IMR-90 (cell line): ENCODE measurements at regions not wholly inside any gene's neighbourhood (a gene's known extent, or its start where the extent isn't known, plus 50 kb on each side); places are given as distances from the start of the nearest gene placed in this dataset.

Experiments used
- ATAC-seq: fragments of 200-7000 bp; cut with Tn5 transposase; 2 replicates; pipeline ENCODE4 v1.9.1; 2020; ENCODE audit warnings: low read depth, mild to moderate bottlenecking, moderate library complexity
- BruUV-seq: library from RNA; stranded (reverse); fragments of 400-500 nt; replicated peaks from 2 replicates; lab custom pipeline; 2021; lab: Mats Ljungman, UMichigan
- CTCF ChIA-PET: fragments of 300-600 bp; formaldehyde crosslinking; extraction: SDS; loops from one replicate; lab custom pipeline; 2021; ENCODE audit warnings: antibody characterized with exemption; lab: Yijun Ruan, JAX
- POLR2A ChIA-PET: fragments of 300-600 bp; sonication (Branson Sonifier 250); formaldehyde crosslinking; loops from one replicate; lab custom pipeline; 2022; ENCODE audit warnings: antibody characterized with exemption; ENCODE audit not compliant: unreplicated experiment; lab: Charles Lee
- DNase-seq: peaks from one replicate; pipeline ENCODE4 v3.0.0; 2013
- H2AFZ ChIP-seq: replicated peaks from 2 replicates; pipeline ENCODE3; 2013; ENCODE audit warnings: low read length, mild to moderate bottlenecking; ENCODE audit not compliant: poor library complexity
- H2AK5ac ChIP-seq: 2 replicates; pipeline ENCODE4 v1.6.1; 2013; ENCODE audit warnings: low read depth, low read length, inconsistent platforms
- H2AK9ac ChIP-seq: replicated peaks from 2 replicates; pipeline ENCODE3; 2013; ENCODE audit warnings: mild to moderate bottlenecking, low read depth, low read length, moderate library complexity; ENCODE audit not compliant: poor library complexity
- H2BK120ac ChIP-seq: 2 replicates; pipeline ENCODE4 v1.6.1; 2013; ENCODE audit warnings: low read depth, low read length, inconsistent platforms
- H2BK15ac ChIP-seq: 3 replicates; pipeline ENCODE4 v1.6.1; 2013; ENCODE audit warnings: low read depth, low read length, inconsistent platforms
- H2BK20ac ChIP-seq: 2 replicates; pipeline ENCODE4 v1.6.1; 2013; ENCODE audit warnings: low read depth, mild to moderate bottlenecking, inconsistent platforms, low read length, moderate library complexity
- H2BK5ac ChIP-seq: 2 replicates; pipeline ENCODE4 v1.6.1; 2013; ENCODE audit warnings: mild to moderate bottlenecking, low read depth, low read length, inconsistent platforms; ENCODE audit not compliant: poor library complexity, severe bottlenecking
- H3K14ac ChIP-seq: replicated peaks from 2 replicates; pipeline ENCODE4 v1.6.1; 2013; ENCODE audit warnings: low read depth, low read length, inconsistent platforms
- H3K18ac ChIP-seq: 2 replicates; pipeline ENCODE4 v1.6.1; 2013; ENCODE audit warnings: low read depth, low read length, control low read depth
- H3K23ac ChIP-seq: 2 replicates; pipeline ENCODE4 v1.6.1; 2013; ENCODE audit warnings: low read depth, low read length, inconsistent platforms
- H3K27ac ChIP-seq: 2 replicates; pipeline ENCODE4 v1.5.1; 2013; ENCODE audit warnings: mild to moderate bottlenecking, control low read depth, low read length; ENCODE audit not compliant: insufficient read depth
- H3K27me3 ChIP-seq: 2 replicates; pipeline ENCODE4 v1.6.1; 2013; ENCODE audit warnings: low read length; ENCODE audit not compliant: control insufficient read depth, insufficient read depth
- H3K36me3 ChIP-seq: 2 replicates; pipeline ENCODE4 v1.6.1; 2013; ENCODE audit warnings: low read length, mixed read lengths; ENCODE audit not compliant: control insufficient read depth, insufficient read depth
- H3K4ac ChIP-seq: 2 replicates; pipeline ENCODE4 v1.6.1; 2013; ENCODE audit warnings: low read depth, low read length, inconsistent platforms
- H3K4me1 ChIP-seq: 2 replicates; pipeline ENCODE4 v1.6.1; 2013; ENCODE audit warnings: low read length, mixed read lengths; ENCODE audit not compliant: control insufficient read depth, insufficient read depth
- H3K4me2 ChIP-seq: 2 replicates; pipeline ENCODE4 v1.6.1; 2013; ENCODE audit warnings: low read depth, mild to moderate bottlenecking, control low read depth, low read length, moderate library complexity
- H3K4me3 ChIP-seq: 2 replicates; pipeline ENCODE4 v1.5.1; 2013; ENCODE audit warnings: low read depth, mild to moderate bottlenecking, control low read depth, low read length, moderate library complexity; ENCODE audit not compliant: insufficient read depth
- H3K56ac ChIP-seq: 2 replicates; pipeline ENCODE4 v1.6.1; 2013; ENCODE audit warnings: low read length, inconsistent platforms; ENCODE audit not compliant: insufficient read depth; ENCODE audit errors: extremely low read depth
- H3K79me1 ChIP-seq, 2 experiments: 2 replicates each; pipeline ENCODE4 v1.6.1; 2013; ENCODE audit warnings: low read length in 2 of 2, inconsistent platforms in 1 of 2, low read depth in 1 of 2
- H3K9ac ChIP-seq: 2 replicates; pipeline ENCODE4 v1.6.1; 2013; ENCODE audit warnings: low read depth, low read length, control low read depth
- H3K9me1 ChIP-seq: 2 replicates; pipeline ENCODE4 v1.6.1; 2013; ENCODE audit warnings: low read length, inconsistent platforms; ENCODE audit not compliant: insufficient read depth
- H3K9me3 ChIP-seq: 2 replicates; pipeline ENCODE4 v1.6.1; 2013; ENCODE audit warnings: low read length; ENCODE audit not compliant: control insufficient read depth, insufficient read depth
- H4K20me1 ChIP-seq: 2 replicates; pipeline ENCODE4 v1.6.1; 2013; ENCODE audit warnings: low read length, inconsistent platforms; ENCODE audit not compliant: insufficient read depth
- H4K5ac ChIP-seq: 2 replicates; pipeline ENCODE4 v1.6.1; 2013; ENCODE audit warnings: mild to moderate bottlenecking, low read depth, low read length, control low read depth
- H4K8ac ChIP-seq, 2 experiments: 2 replicates each; pipeline ENCODE4 v1.6.1; 2013; ENCODE audit warnings: low read depth in 2 of 2, low read length in 2 of 2, control low read depth in 1 of 2, inconsistent platforms in 1 of 2
- H4K91ac ChIP-seq: 2 replicates; pipeline ENCODE4 v1.6.1; 2013; ENCODE audit warnings: low read depth, low read length, inconsistent platforms; ENCODE audit not compliant: insufficient read depth
- FOS ChIP-seq: fragments of 150-350 bp; IDR thresholded peaks from 2 replicates; pipeline ENCODE4 v1.6.1; 2016; ENCODE audit warnings: low read depth, low read length
- MXI1 ChIP-seq: IDR thresholded peaks from 2 replicates; pipeline ENCODE4 v1.6.1; 2012; ENCODE audit warnings: low read depth, mild to moderate bottlenecking, low read length, moderate library complexity, borderline replicate concordance
- NFE2L2 ChIP-seq: fragments of 150-350 bp; IDR thresholded peaks from 2 replicates; pipeline ENCODE4 v1.6.1; 2016; ENCODE audit warnings: low read depth, mild to moderate bottlenecking, low read length
- POLR2A ChIP-seq: IDR thresholded peaks from 2 replicates; pipeline ENCODE4 v1.6.1; 2012; ENCODE audit warnings: mild to moderate bottlenecking, low read depth, low read length
- RAD21 ChIP-seq: IDR thresholded peaks from 2 replicates; pipeline ENCODE4 v1.6.1; 2012; ENCODE audit warnings: low read length, improper control_type of control experiment
- RCOR1 ChIP-seq: IDR thresholded peaks from 2 replicates; pipeline ENCODE4 v1.6.1; 2012; ENCODE audit warnings: mild to moderate bottlenecking, low read length, improper control_type of control experiment; ENCODE audit not compliant: insufficient replicate concordance
- WGBS, 2 experiments: methylation state at CpG; one replicate each; pipeline versions ENCODE4 v1.1.5 to v1.1.7; 2013; ENCODE audit warnings: missing lambda C conversion rate in 2 of 2; ENCODE audit not compliant: insufficient read length in 1 of 2; ENCODE audit errors: extremely low coverage in 2 of 2; 5-methylcytosine and 5-hydroxymethylcytosine counted together
- dilution Hi-C: fragments of 300-500 bp; cut with HindIII; formaldehyde crosslinking; loops from one replicate; pipeline ENCODE4 v1.14.3; 2018; ENCODE audit warnings: low sequenced_read_pairs; ENCODE audit not compliant: unreplicated experiment
- in situ Hi-C: fragments of 300-500 bp; cut with MboI; formaldehyde crosslinking; loops from 3 replicates; pipeline ENCODE4 v1.14.3; 2019; ENCODE audit warnings: low sequenced_read_pairs, inconsistent platforms, mixed read lengths
- intact Hi-C: fragments of 100-400 bp; cut with micrococcal nuclease; formaldehyde crosslinking; loops from 2 replicates; pipeline ENCODE4 v1.10.0; 2022
- TF ChIP-seq, protein P1 (sequence below): fragments of 150-350 bp; IDR thresholded peaks from 2 replicates; pipeline ENCODE4 v1.6.1; 2016; ENCODE audit warnings: low read depth, mild to moderate bottlenecking, low read length, moderate library complexity, borderline replicate concordance

DNA sequence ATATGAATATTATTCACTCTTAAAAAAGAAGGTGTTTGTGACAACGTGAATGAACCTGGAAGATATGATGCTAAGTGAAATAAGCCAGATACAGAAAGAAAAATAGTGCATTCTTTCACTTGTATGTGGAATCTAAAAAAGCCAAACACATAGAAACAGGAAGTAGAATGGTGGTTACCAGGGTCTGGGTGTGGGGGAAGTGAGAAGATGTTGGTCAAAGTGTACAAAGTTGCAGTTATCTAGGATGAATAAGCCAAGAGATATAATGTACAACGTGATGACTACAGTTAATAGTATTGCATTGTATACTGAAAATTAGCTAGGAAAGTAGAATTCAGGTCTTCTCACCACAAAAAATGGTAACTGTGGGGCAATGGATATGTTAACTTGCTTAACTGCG lies 151.1 kb upstream of the HCRTR2 start:
- Histone ChIP-seq H4K8ac (no peak overlapping the region), H3K56ac (no peak overlapping the region), H3K9ac (no peak overlapping the region), H3K79me1 (no peaks in the 10 kb centered on the region), H2AK9ac (no peak overlapping the region), H3K9me1 (no peaks in the 10 kb centered on the region), H3K27me3 (no peaks in the 10 kb centered on the region), H3K4ac (no peak overlapping the region), H2BK20ac (no peak overlapping the region), H3K23ac (no peak overlapping the region), H4K5ac (no peak overlapping the region; the same call in 1 of the 2 replicates), H2AK5ac (no peak overlapping the region), H3K36me3 (no peaks in the 10 kb centered on the region), H2BK120ac (no peak overlapping the region), H3K27ac (no peak overlapping the region), H4K91ac (no peak overlapping the region), H3K4me1 (no peaks in the 10 kb centered on the region; the same call in 1 of the 2 replicates), H3K4me2 (no peak overlapping the region), H4K20me1 (no peaks in the 10 kb centered on the region), H3K4me3 (no peak overlapping the region), H3K9me3 (no peaks in the 10 kb centered on the region), H3K14ac (no peak overlapping the region), H3K18ac (no peak overlapping the region), H2BK5ac (no peak overlapping the region), H2AFZ (no peak overlapping the region), H2BK15ac (no peak overlapping the region)
- intact Hi-C loops (no loop called here), dilution Hi-C loops (no loop called here), in situ Hi-C loops (no loop called here)
- no TSS peak for BruUV-seq
- DNase-seq (no peak), ATAC-seq (0 out of 2 replicates have a peak, but pooled peaks have one; percentile 24)
- no CpG with 5 or more reads among the region's 3 CpGs for WGBS, 2 experiments
- POLR2A ChIA-PET: no interaction called here
- TF ChIP-seq NFE2L2 (no peak), RCOR1 (no peak), MXI1 (no peak), FOS (no peak), POLR2A (no peak), RAD21 (no peak)
- TF ChIP-seq, protein P1, sequence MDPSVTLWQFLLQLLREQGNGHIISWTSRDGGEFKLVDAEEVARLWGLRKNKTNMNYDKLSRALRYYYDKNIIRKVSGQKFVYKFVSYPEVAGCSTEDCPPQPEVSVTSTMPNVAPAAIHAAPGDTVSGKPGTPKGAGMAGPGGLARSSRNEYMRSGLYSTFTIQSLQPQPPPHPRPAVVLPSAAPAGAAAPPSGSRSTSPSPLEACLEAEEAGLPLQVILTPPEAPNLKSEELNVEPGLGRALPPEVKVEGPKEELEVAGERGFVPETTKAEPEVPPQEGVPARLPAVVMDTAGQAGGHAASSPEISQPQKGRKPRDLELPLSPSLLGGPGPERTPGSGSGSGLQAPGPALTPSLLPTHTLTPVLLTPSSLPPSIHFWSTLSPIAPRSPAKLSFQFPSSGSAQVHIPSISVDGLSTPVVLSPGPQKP: no peak
- CTCF ChIA-PET: no interaction called here
